ENCODE measurements at regions not wholly inside any gene's neighbourhood (a gene's known extent, or its start where the extent isn't known, plus 50 kb on each side); places are given as distances from the start of the nearest gene placed in this dataset.

DNA sequence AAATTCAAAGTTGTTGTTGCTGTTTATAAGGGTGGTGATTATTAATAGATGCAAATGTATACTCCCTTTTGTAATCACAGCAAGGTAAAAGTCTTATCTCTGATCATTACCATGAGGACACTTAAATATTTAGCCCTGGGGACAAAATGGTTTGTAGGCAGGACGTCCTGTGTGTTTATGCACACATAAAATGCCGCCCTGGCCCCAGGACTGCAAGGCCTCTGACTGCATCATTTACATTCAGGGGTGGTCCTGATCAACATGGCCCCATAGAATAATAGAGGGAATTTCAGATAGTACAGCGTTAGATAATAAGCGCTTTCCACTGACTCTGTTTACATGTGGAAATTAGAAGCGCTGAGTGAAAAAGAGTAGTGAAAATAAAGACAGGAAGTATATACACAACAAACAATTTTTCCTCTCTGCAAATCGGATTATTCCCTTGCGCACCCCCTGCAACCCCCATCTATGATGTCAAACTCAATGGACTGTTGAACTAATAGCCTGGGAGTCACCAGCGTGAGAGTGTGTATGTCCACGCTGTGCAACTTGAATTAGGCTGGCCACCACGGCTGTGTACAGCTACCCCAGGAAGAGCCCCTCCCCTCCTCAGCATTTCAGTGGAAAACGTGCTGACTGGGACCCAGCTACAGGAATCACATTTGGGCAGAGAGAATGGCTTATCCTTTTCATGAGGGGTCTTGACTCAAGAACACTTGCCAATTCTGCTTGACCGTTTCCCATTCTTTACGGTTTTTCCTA, 291.5 kb downstream of the SOX11 start:
- H3K4me2 ChIP-seq (ENCODE audit: low read depth, low read length) = no peak overlapping the region
- no peaks in the 10 kb centered on the region for H3K9me3 ChIP-seq (ENCODE audit: low read length)
- ChIA-PET POLR2A (no interaction called here), CTCF (ENCODE audit: low intra/inter-chr PET ratio, low total read pairs) (no interaction called here)
- no peaks in the 10 kb centered on the region for H3K79me2 ChIP-seq (ENCODE audit: insufficient read depth, low read length)
- no peaks in the 10 kb centered on the region for H3K36me3 ChIP-seq (replicated peaks in 1 of 2; ENCODE audit: control insufficient read depth in 1 of 2, insufficient read depth in 2 of 2, low read length in 2 of 2)
- intact Hi-C loops (cut with micrococcal nuclease; ENCODE audit: unreplicated experiment) (no loop called here), in situ Hi-C loops (cut with HindIII; ENCODE audit: extremely low pct_ligation_motif_present, low pct_unique_long_range_greater_than_20kb) (no loop called here)
- BruUV-seq (replicated peaks) = no TSS peak
- no peak overlapping the region for H3K9ac ChIP-seq (ENCODE audit: insufficient read depth, low read depth, low read length)
- 17% methylated on average over 13 of the region's 13 CpGs for WGBS (ENCODE audit: low lambda C conversion rate)
- TF ChIP-seq TSC22D2 (CRISPR knock-in tag; IDR thresholded peaks at IDR 0.05; ENCODE audit: borderline replicate concordance) (no peak), KMT2A (CRISPR knock-in tag; IDR thresholded peaks at IDR 0.05) (no peak), SOX5 (CRISPR knock-in tag; IDR thresholded peaks at IDR 0.05; ENCODE audit: borderline replicate concordance) (no peak)
- H3K27ac ChIP-seq (ENCODE audit: extremely low read length, insufficient read depth, low read length) = no peak overlapping the region
- no peak overlapping the region for H3K4me3 ChIP-seq (replicated peaks in 1 of 3; ENCODE audit: insufficient read depth in 1 of 3, low read depth in 2 of 3, low read length in 3 of 3)
- DNase-seq (ENCODE audit: low spot score) (no peak), FAIRE-seq (no peak), ATAC-seq (no peak)
- H3K4me1 ChIP-seq (ENCODE audit: insufficient read depth, low read length) = no peaks in the 10 kb centered on the region
- no peak overlapping the region for H2AFZ ChIP-seq (ENCODE audit: low read length)
- peaks cover 1 to 13% of the 10 kb centered on the region in 2 experiments; a peak in 2 of 5 replicates for H3K27me3 ChIP-seq (ENCODE audit: control insufficient read depth in 1 of 2, insufficient read depth in 2 of 2, low read length in 2 of 2)
- H4K20me1 ChIP-seq (ENCODE audit: insufficient read depth, low read length) = no peaks in the 10 kb centered on the region

- FAIRE-seq = no peak
- no peak for DNase-seq (ENCODE audit: low spot score)
- Histone ChIP-seq H3K79me2 (ENCODE audit: insufficient read depth, low read length) (no peaks in the 10 kb centered on the region), H3K27me3 (ENCODE audit: control insufficient read depth in 1 of 2, insufficient read depth in 2 of 2, low read length in 2 of 2) (peaks cover 1 to 13% of the 10 kb centered on the region in 2 experiments; a peak in 2 of 5 replicates), H3K9me3 (ENCODE audit: low read length) (no peaks in the 10 kb centered on the region), H4K20me1 (ENCODE audit: insufficient read depth, low read length) (no peaks in the 10 kb centered on the region), H3K9ac (ENCODE audit: insufficient read depth, low read depth, low read length) (no peak overlapping the region), H3K4me3 (replicated peaks in 1 of 3; ENCODE audit: insufficient read depth in 1 of 3, low read depth in 2 of 3, low read length in 3 of 3) (no peak overlapping the region), H2AFZ (ENCODE audit: low read length) (no peak overlapping the region), H3K36me3 (replicated peaks in 1 of 2; ENCODE audit: control insufficient read depth in 1 of 2, insufficient read depth in 2 of 2, low read length in 2 of 2) (no peaks in the 10 kb centered on the region), H3K4me2 (ENCODE audit: low read depth, low read length) (no peak overlapping the region), H3K27ac (ENCODE audit: extremely low read length, insufficient read depth, low read length) (no peak overlapping the region), H3K4me1 (ENCODE audit: insufficient read depth, low read length) (no peaks in the 10 kb centered on the region)
- 2% methylated on average over 2 of the region's 2 CpGs for WGBS (ENCODE audit: low lambda C conversion rate)
- CTCF ChIA-PET (ENCODE audit: low intra/inter-chr PET ratio, low total read pairs) = no interaction called here
- BruUV-seq (replicated peaks) = no TSS peak
- ATAC-seq = no peak
- POLR2A ChIA-PET = no interaction called here
- intact Hi-C loops (cut with micrococcal nuclease; ENCODE audit: unreplicated experiment) (no loop called here), in situ Hi-C loops (cut with HindIII; ENCODE audit: extremely low pct_ligation_motif_present, low pct_unique_long_range_greater_than_20kb) (no loop called here)
- TF ChIP-seq MTERF4 (CRISPR knock-in tag; IDR thresholded peaks at IDR 0.05) (no peak), ZNF225 (CRISPR knock-in tag; IDR thresholded peaks at IDR 0.05) (no peak), HNRNPK (IDR thresholded peaks at IDR 0.05; ENCODE audit: low read depth, low read length, poor library complexity, severe bottlenecking) (no peak), SMC3 (IDR thresholded peaks at IDR 0.05; ENCODE audit: low read length) (no peak), RBM39 (IDR thresholded peaks at IDR 0.05; ENCODE audit: low read depth, low read length, poor library complexity, severe bottlenecking) (no peak), ZNF24 (IDR thresholded peaks at IDR 0.05) (no peak), ATAD3A (CRISPR knock-in tag; IDR thresholded peaks at IDR 0.05) (no peak), ZNF557 (CRISPR knock-in tag; IDR thresholded peaks at IDR 0.05) (no peak)
- TF ChIP-seq, protein P1, sequence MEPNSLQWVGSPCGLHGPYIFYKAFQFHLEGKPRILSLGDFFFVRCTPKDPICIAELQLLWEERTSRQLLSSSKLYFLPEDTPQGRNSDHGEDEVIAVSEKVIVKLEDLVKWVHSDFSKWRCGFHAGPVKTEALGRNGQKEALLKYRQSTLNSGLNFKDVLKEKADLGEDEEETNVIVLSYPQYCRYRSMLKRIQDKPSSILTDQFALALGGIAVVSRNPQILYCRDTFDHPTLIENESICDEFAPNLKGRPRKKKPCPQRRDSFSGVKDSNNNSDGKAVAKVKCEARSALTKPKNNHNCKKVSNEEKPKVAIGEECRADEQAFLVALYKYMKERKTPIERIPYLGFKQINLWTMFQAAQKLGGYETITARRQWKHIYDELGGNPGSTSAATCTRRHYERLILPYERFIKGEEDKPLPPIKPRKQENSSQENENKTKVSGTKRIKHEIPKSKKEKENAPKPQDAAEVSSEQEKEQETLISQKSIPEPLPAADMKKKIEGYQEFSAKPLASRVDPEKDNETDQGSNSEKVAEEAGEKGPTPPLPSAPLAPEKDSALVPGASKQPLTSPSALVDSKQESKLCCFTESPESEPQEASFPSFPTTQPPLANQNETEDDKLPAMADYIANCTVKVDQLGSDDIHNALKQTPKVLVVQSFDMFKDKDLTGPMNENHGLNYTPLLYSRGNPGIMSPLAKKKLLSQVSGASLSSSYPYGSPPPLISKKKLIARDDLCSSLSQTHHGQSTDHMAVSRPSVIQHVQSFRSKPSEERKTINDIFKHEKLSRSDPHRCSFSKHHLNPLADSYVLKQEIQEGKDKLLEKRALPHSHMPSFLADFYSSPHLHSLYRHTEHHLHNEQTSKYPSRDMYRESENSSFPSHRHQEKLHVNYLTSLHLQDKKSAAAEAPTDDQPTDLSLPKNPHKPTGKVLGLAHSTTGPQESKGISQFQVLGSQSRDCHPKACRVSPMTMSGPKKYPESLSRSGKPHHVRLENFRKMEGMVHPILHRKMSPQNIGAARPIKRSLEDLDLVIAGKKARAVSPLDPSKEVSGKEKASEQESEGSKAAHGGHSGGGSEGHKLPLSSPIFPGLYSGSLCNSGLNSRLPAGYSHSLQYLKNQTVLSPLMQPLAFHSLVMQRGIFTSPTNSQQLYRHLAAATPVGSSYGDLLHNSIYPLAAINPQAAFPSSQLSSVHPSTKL (CRISPR knock-in tag; IDR thresholded peaks at IDR 0.05) = no peak
These were observed 292.1 kb downstream of the SOX11 start for GRCh38 chr2:5984273-5984655.

All from HepG2 (cell line).